ENCODE measurements at regions not wholly inside any gene's neighbourhood (a gene's known extent, or its start where the extent isn't known, plus 50 kb on each side); places are given as distances from the start of the nearest gene placed in this dataset.

DNA sequence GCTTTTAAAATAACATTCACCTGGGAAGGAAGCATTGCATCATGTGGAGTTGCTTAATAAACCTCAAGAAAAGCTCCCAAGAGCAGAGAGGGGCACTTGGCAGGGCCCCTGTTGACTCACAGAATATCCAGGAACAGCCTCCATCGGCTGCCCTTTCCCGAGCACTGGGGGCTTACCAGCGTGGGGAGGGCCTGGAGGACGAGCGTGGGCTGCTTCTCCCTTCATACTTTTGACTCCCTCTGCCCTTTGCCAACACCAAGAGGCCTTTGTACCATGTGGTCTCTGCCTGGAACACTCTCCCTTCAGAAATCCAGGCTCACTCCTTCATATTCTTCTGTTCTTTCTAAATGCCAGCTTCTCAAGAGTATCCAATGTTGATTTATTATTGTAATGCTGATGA, 492.1 kb upstream of the TMEM132C start:
- Mint-ChIP-seq H3K4me3 (no peak overlapping the region), H3K27me3 (ENCODE audit: low read depth) (peaks cover 10% of the 10 kb centered on the region), H3K27ac (no peak overlapping the region; a peak in 1 of 7 replicates), H3K36me3 (ENCODE audit: insufficient read depth in 1 of 3, low read depth in 3 of 3) (no peaks in the 10 kb centered on the region), H3K9me3 (no peaks in the 10 kb centered on the region), H3K4me1 (peaks cover 11 to 12% of the 10 kb centered on the region in 2 experiments)
- no CpG with 5 or more reads among the region's 5 CpGs for WGBS (ENCODE audit: extremely low coverage, insufficient read length, low lambda C conversion rate)
- H3K56ac ChIP-seq (ENCODE audit: insufficient read length, low read depth, low read length): no peak overlapping the region
- H2BK5ac ChIP-seq (ENCODE audit: insufficient read length, low read length): no peak overlapping the region
- H2BK12ac ChIP-seq (ENCODE audit: insufficient read length, low read depth, low read length): no peak overlapping the region
- no peak overlapping the region for H3K14ac ChIP-seq (ENCODE audit: insufficient read depth, low read length)
- H3K18ac ChIP-seq (ENCODE audit: insufficient read length, low read depth, low read length): no peak overlapping the region
- no peak overlapping the region for H4K8ac ChIP-seq (replicated peaks; ENCODE audit: insufficient read length, low read depth, low read length)
- H3K4me1 ChIP-seq (ENCODE audit: insufficient read depth, low read length): no peaks in the 10 kb centered on the region; the same call in 1 of the 2 replicates
- DNase-seq: no peak
- H4K20me1 ChIP-seq (ENCODE audit: control insufficient read depth, insufficient read depth, insufficient read length): no peaks in the 10 kb centered on the region
- no peak overlapping the region for H2AFZ ChIP-seq (ENCODE audit: low read length)
- H2BK120ac ChIP-seq (ENCODE audit: low read depth, low read length, poor library complexity, severe bottlenecking): no peak overlapping the region
- H4K91ac ChIP-seq (ENCODE audit: insufficient read length, low read depth, low read length): no peak overlapping the region
- no peaks in the 10 kb centered on the region for H3K23me2 ChIP-seq (ENCODE audit: insufficient read length, low read depth, low read length, poor library complexity, severe bottlenecking)
- no peak for TF ChIP-seq CTCF (conservative IDR thresholded peaks at IDR 0.05)
- H3K23ac ChIP-seq (ENCODE audit: insufficient read length, low read depth, low read length): no peak overlapping the region
- no peak overlapping the region for H3K4me2 ChIP-seq (ENCODE audit: insufficient read depth, insufficient read length, low read length)
- no peaks in the 10 kb centered on the region for H3K79me2 ChIP-seq (ENCODE audit: insufficient read depth, low read length)
- H3K4ac ChIP-seq (ENCODE audit: low read depth, low read length): no peak overlapping the region
- H3K9me3 ChIP-seq (ENCODE audit: control insufficient read depth, low read depth, low read length): no peaks in the 10 kb centered on the region
- H3K27ac ChIP-seq (ENCODE audit: insufficient read length, low read depth, low read length): no peak overlapping the region
- no peak overlapping the region for H4K5ac ChIP-seq (ENCODE audit: insufficient read length, low read depth, low read length)
- no peak overlapping the region for H3T11ph ChIP-seq (ENCODE audit: low read length)
- no peak overlapping the region for H2BK15ac ChIP-seq (ENCODE audit: low read depth, low read length)
- no peaks in the 10 kb centered on the region for H3K79me1 ChIP-seq (ENCODE audit: insufficient read depth, low read depth, low read length, poor library complexity, severe bottlenecking)
- H2AK5ac ChIP-seq (ENCODE audit: insufficient read length, low read length): no peak overlapping the region
- H3K9ac ChIP-seq (ENCODE audit: extremely low read depth, insufficient read length, low read length): no peak overlapping the region
- no peak overlapping the region for H2BK20ac ChIP-seq (ENCODE audit: low read depth, low read length, poor library complexity, severe bottlenecking)
- no peaks in the 10 kb centered on the region for H3K27me3 ChIP-seq (ENCODE audit: insufficient read depth, low read length)

All from H9 (cell line).